ENCODE measurements at regions not wholly inside any gene's neighbourhood (a gene's known extent, or its start where the extent isn't known, plus 50 kb on each side); places are given as distances from the start of the nearest gene placed in this dataset.
"Not testable (repeated sequence)": the region's sequence is repeated elsewhere in the genome, so short reads cannot be mapped to it uniquely, and the experiment has no call there.

DNA sequence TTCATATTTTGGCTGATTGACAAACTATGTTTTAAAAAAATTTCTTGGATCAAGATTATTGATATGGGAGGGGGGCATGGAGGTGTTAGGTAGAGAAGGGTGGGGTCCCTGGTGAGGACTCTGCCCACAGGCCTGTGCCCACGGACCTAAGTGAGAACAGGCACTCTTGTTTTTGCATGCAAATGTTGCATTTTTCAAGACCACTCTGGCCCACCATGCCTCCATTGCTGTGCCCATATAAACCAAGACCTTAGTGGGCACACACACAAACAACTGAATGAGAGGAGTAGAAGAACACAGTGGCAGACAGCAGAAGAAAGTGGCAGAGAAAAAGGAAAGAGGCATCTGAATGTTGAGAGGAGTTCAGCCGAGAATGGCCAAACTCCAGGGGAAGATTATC lies 69.6 kb upstream of the ZNF98 start:
- no peak overlapping the region for H3K4me3 ChIP-seq
- TF ChIP-seq EP300 (IDR thresholded peaks at IDR 0.05) (no peak), POLR2A (IDR thresholded peaks at IDR 0.05) (no peak), POLR2AphosphoS5 (IDR thresholded peaks at IDR 0.05) (no peak)
- TF ChIP-seq, protein P1, sequence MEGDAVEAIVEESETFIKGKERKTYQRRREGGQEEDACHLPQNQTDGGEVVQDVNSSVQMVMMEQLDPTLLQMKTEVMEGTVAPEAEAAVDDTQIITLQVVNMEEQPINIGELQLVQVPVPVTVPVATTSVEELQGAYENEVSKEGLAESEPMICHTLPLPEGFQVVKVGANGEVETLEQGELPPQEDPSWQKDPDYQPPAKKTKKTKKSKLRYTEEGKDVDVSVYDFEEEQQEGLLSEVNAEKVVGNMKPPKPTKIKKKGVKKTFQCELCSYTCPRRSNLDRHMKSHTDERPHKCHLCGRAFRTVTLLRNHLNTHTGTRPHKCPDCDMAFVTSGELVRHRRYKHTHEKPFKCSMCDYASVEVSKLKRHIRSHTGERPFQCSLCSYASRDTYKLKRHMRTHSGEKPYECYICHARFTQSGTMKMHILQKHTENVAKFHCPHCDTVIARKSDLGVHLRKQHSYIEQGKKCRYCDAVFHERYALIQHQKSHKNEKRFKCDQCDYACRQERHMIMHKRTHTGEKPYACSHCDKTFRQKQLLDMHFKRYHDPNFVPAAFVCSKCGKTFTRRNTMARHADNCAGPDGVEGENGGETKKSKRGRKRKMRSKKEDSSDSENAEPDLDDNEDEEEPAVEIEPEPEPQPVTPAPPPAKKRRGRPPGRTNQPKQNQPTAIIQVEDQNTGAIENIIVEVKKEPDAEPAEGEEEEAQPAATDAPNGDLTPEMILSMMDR (IDR thresholded peaks at IDR 0.05) = no peak
- H3K36me3 ChIP-seq = no peaks in the 10 kb centered on the region
- no peak overlapping the region for H3K27ac ChIP-seq
- no peak for DNase-seq
- no peaks in the 10 kb centered on the region for H3K4me1 ChIP-seq
- intact Hi-C loops (cut with DNase I) = no loop called here
- H3K9me3 ChIP-seq = peaks cover 10 to 40% (median 13%) of the 10 kb centered on the region in 4 donors
- 53 to 70% methylated on average over 2 of the region's 2 CpGs for WGBS, 2 donors
- no peaks in the 10 kb centered on the region for H3K27me3 ChIP-seq

DNA sequence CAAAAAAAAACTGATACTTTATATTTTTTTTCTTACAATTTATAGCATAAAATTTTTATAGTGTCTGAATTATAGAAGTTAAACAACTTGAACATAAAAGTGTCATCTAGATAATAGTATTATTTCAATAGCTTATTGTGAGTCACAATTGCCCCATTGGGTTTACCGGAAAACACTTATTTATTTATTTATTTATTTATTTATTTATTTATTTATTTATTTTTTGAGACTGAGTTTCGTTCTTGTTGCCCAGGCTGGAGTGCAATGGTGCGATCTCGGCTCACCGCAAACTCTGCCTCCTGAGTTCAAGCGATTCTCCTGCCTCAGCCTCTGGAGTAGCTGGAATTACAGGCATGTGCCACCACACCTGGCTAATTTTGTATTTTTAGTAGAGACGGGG lies 61.4 kb upstream of the ZNF98 start:
- intact Hi-C loops (cut with DNase I); H3K36me3 ChIP-seq; H3K27me3 ChIP-seq; H3K27ac ChIP-seq; DNase-seq; H3K4me1 ChIP-seq; H3K4me3 ChIP-seq: not testable (repeated sequence)
- WGBS, 2 donors = 79 to 82% methylated on average over 7 of the region's 7 CpGs
- H3K9me3 ChIP-seq = peaks cover 7 to 32% (median 12%) of the 10 kb centered on the region in 4 donors

DNA sequence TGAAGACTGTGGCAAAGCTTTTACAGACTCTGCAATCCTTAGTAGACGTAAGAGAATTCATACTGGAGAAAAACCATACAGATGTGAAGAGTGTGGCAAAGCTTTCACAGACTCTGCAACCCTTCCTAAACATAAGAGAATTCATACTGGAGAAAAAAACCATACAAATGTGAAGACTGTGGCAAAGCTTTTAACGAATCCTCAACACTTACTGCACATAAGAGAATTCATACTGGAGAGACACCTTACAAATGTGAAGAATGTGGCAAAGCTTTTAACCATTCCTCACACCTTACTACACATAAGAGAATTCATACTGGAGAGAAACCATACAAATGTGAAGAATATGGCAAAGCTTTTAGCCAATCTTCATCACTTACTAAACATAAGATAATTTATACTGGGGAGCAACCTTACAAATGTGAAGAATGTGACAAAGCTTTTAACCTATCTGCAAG lies 50.1 kb upstream of the ZNF98 start:
- Histone ChIP-seq H3K9me3 (peaks cover 24 to 57% (median 40%) of the 10 kb centered on the region in 4 donors), H3K27ac (no peak overlapping the region), H3K4me3 (no peak overlapping the region), H3K4me1 (no peaks in the 10 kb centered on the region), H3K27me3 (no peaks in the 10 kb centered on the region), H3K36me3 (no peaks in the 10 kb centered on the region)
- 85 to 91% methylated on average over 2 of the region's 2 CpGs for WGBS, 2 donors
- TF ChIP-seq, protein P1 (IDR thresholded peaks at IDR 0.05) = no peak
- TF ChIP-seq EP300 (IDR thresholded peaks at IDR 0.05) (no peak), POLR2A (IDR thresholded peaks at IDR 0.05) (no peak), POLR2AphosphoS5 (IDR thresholded peaks at IDR 0.05) (no peak)
- no peak for DNase-seq
- intact Hi-C loops (cut with DNase I) = no loop called here

Small RNA genes lying in the stretch of these regions (small RNA-seq; reads per million reads assigned to genes)
- gene AC004004.1 = 0 reads per million in 3 donors

All from sigmoid colon (tissue), 6 donors.